NCI-H446 (cell line): ENCODE measurements at regions not wholly inside any gene's neighbourhood (a gene's known extent, or its start where the extent isn't known, plus 50 kb on each side); places are given as distances from the start of the nearest gene placed in this dataset.

Experiments used
- DNase-seq, 2 experiments: peaks; one replicate each; lab custom pipeline; 2025; lab: John Stamatoyannopoulos, UW

- no peak for DNase-seq
Measured at GRCh38 chr14:99347561-99347960, 75.6 kb upstream of the BCL11B start.

GRCh38 chr14:99346470-99347080, 74.6 kb upstream of the BCL11B start:
- DNase-seq = no peak

- no peak for DNase-seq
Measured at GRCh38 chr14:99345472-99345871, 73.5 kb upstream of the BCL11B start.

GRCh38 chr14:99344051-99344758, 72.2 kb upstream of the BCL11B start:
- no peak for DNase-seq

GRCh38 chr14:99342906-99343305, 70.9 kb upstream of the BCL11B start:
- DNase-seq = no peak

GRCh38 chr14:99342204-99342603, 70.2 kb upstream of the BCL11B start:
- no peak for DNase-seq

GRCh38 chr14:99339551-99339950, 67.6 kb upstream of the BCL11B start:
- no peak for DNase-seq

- no peak for DNase-seq
Measured at GRCh38 chr14:99338313-99338712, 66.3 kb upstream of the BCL11B start.

- DNase-seq = peak in 1 of 2 experiments; percentile 76
Measured at GRCh38 chr14:99333841-99334635, 62.0 kb upstream of the BCL11B start.

- DNase-seq = no peak
Measured at GRCh38 chr14:99333214-99333613, 61.2 kb upstream of the BCL11B start.

GRCh38 chr14:99331811-99332210, 59.8 kb upstream of the BCL11B start:
- DNase-seq = no peak

GRCh38 chr14:99330316-99331240, 58.6 kb upstream of the BCL11B start:
- DNase-seq = no peak

- DNase-seq = no peak
Measured at GRCh38 chr14:99329711-99330315, 57.8 kb upstream of the BCL11B start.

GRCh38 chr14:99327458-99328250, 55.7 kb upstream of the BCL11B start:
- peak; percentile 49 to 80 for DNase-seq

GRCh38 chr14:99327050-99327449, 55.1 kb upstream of the BCL11B start:
- DNase-seq = no peak

- no peak for DNase-seq
Measured at GRCh38 chr14:99326041-99326710, 54.2 kb upstream of the BCL11B start.

- no peak for DNase-seq
Measured at GRCh38 chr14:99325591-99325990, 53.6 kb upstream of the BCL11B start.

GRCh38 chr14:99325016-99325415, 53.0 kb upstream of the BCL11B start:
- no peak for DNase-seq

- no peak for DNase-seq
Measured at GRCh38 chr14:99324291-99324690, 52.3 kb upstream of the BCL11B start.

- no peak for DNase-seq
Measured at GRCh38 chr14:99323603-99324185, 51.7 kb upstream of the BCL11B start.
